ENCODE measurements at regions not wholly inside any gene's neighbourhood (a gene's known extent, or its start where the extent isn't known, plus 50 kb on each side); places are given as distances from the start of the nearest gene placed in this dataset.

GRCh38 chr4:181949704-181950312 is 293.4 kb upstream of the TENM3 start:
- H3K27ac Mint-ChIP-seq: no peak overlapping the region
- DNase-seq (no peak), ATAC-seq (ENCODE audit: low read depth in 2 of 2) (no peak)
- H3K36me3 ChIP-seq (ENCODE audit: control insufficient read depth, insufficient read depth, low read length): no peaks in the 10 kb centered on the region
- no peaks in the 10 kb centered on the region for H3K4me1 Mint-ChIP-seq
- no peaks in the 10 kb centered on the region for H3K27me3 Mint-ChIP-seq
- no peaks in the 10 kb centered on the region for H3K36me3 Mint-ChIP-seq
- H3K9me3 ChIP-seq (ENCODE audit: control insufficient read depth in 2 of 2, low read length in 2 of 2): peaks cover 0 to 3% of the 10 kb centered on the region in 2 experiments
- H3K27me3 ChIP-seq (ENCODE audit: control insufficient read depth, insufficient read depth, low read length): no peaks in the 10 kb centered on the region
- H3K4me3 ChIP-seq (ENCODE audit: low read depth, low read length): no peak overlapping the region
- H3K27ac ChIP-seq (ENCODE audit: insufficient read depth, low read length, poor library complexity, severe bottlenecking): no peak overlapping the region
- H3K4me3 Mint-ChIP-seq: no peak overlapping the region
- H3K4me1 ChIP-seq (ENCODE audit: control insufficient read depth, insufficient read depth, low read length, poor library complexity, severe bottlenecking): no peaks in the 10 kb centered on the region
- H3K9me3 Mint-ChIP-seq: peaks cover 0 to 10% (median 4%) of the 10 kb centered on the region in 7 donors

GRCh38 chr4:181950372-181951127 is 292.7 kb upstream of the TENM3 start:
- Mint-ChIP-seq H3K4me3 (no peak overlapping the region), H3K27me3 (no peaks in the 10 kb centered on the region)
- ATAC-seq (ENCODE audit: low read depth in 2 of 2): no peak

GRCh38 chr4:181951265-181951664 is 291.9 kb upstream of the TENM3 start:
- no peaks in the 10 kb centered on the region for H3K36me3 Mint-ChIP-seq
- H3K4me1 Mint-ChIP-seq: no peaks in the 10 kb centered on the region
- H3K27ac Mint-ChIP-seq: no peak overlapping the region
- Histone ChIP-seq H3K4me1 (ENCODE audit: control insufficient read depth, insufficient read depth, low read length, poor library complexity, severe bottlenecking) (no peaks in the 10 kb centered on the region), H3K4me3 (ENCODE audit: low read depth, low read length) (no peak overlapping the region), H3K27ac (ENCODE audit: insufficient read depth, low read length, poor library complexity, severe bottlenecking) (no peak overlapping the region), H3K9me3 (ENCODE audit: control insufficient read depth in 2 of 2, low read length in 2 of 2) (peaks cover 0 to 3% of the 10 kb centered on the region in 2 experiments), H3K27me3 (ENCODE audit: control insufficient read depth, insufficient read depth, low read length) (no peaks in the 10 kb centered on the region), H3K36me3 (ENCODE audit: control insufficient read depth, insufficient read depth, low read length) (no peaks in the 10 kb centered on the region)
- no peak overlapping the region for H3K4me3 Mint-ChIP-seq
- DNase-seq (no peak), ATAC-seq (ENCODE audit: low read depth in 2 of 2) (no peak)
- no peaks in the 10 kb centered on the region for H3K27me3 Mint-ChIP-seq
- H3K9me3 Mint-ChIP-seq: peaks cover 0 to 5% (median 4%) of the 10 kb centered on the region in 7 donors

More at GRCh38 chr4:181950372-181951127, 292.7 kb upstream of the TENM3 start:
- no peaks in the 10 kb centered on the region for H3K4me1 Mint-ChIP-seq
- Histone ChIP-seq H3K36me3 (ENCODE audit: control insufficient read depth, insufficient read depth, low read length) (no peaks in the 10 kb centered on the region), H3K27ac (ENCODE audit: insufficient read depth, low read length, poor library complexity, severe bottlenecking) (no peak overlapping the region), H3K27me3 (ENCODE audit: control insufficient read depth, insufficient read depth, low read length) (no peaks in the 10 kb centered on the region), H3K4me3 (ENCODE audit: low read depth, low read length) (no peak overlapping the region), H3K4me1 (ENCODE audit: control insufficient read depth, insufficient read depth, low read length, poor library complexity, severe bottlenecking) (no peaks in the 10 kb centered on the region), H3K9me3 (ENCODE audit: control insufficient read depth in 2 of 2, low read length in 2 of 2) (peaks cover 0 to 3% of the 10 kb centered on the region in 2 experiments)
- no peaks in the 10 kb centered on the region for H3K36me3 Mint-ChIP-seq
- H3K27ac Mint-ChIP-seq: no peak overlapping the region
- H3K9me3 Mint-ChIP-seq: peaks cover 0 to 8% (median 3%) of the 10 kb centered on the region in 7 donors
- DNase-seq: no peak

GRCh38 chr4:181952478-181952877 is 290.7 kb upstream of the TENM3 start:
- DNase-seq (no peak), ATAC-seq (ENCODE audit: low read depth in 2 of 2) (no peak)
- no peaks in the 10 kb centered on the region for H3K4me1 Mint-ChIP-seq

GRCh38 chr4:181956512-181956911 is 286.7 kb upstream of the TENM3 start:
- H3K9me3 ChIP-seq (ENCODE audit: control insufficient read depth in 2 of 2, low read length in 2 of 2): no peaks in the 10 kb centered on the region
- Mint-ChIP-seq H3K4me1 (no peaks in the 10 kb centered on the region), H3K9me3 (peaks cover 0 to 6% (median 4%) of the 10 kb centered on the region in 7 donors), H3K4me3 (no peak overlapping the region), H3K27me3 (no peaks in the 10 kb centered on the region), H3K36me3 (no peaks in the 10 kb centered on the region), H3K27ac (no peak overlapping the region)
- H3K27me3 ChIP-seq (ENCODE audit: control insufficient read depth, insufficient read depth, low read length): no peaks in the 10 kb centered on the region
- H3K4me1 ChIP-seq (ENCODE audit: control insufficient read depth, insufficient read depth, low read length, poor library complexity, severe bottlenecking): no peaks in the 10 kb centered on the region
- ATAC-seq (ENCODE audit: low read depth in 2 of 2) (no peak), DNase-seq (no peak)
- H3K27ac ChIP-seq (ENCODE audit: insufficient read depth, low read length, poor library complexity, severe bottlenecking): no peak overlapping the region
- no peaks in the 10 kb centered on the region for H3K36me3 ChIP-seq (ENCODE audit: control insufficient read depth, insufficient read depth, low read length)
- H3K4me3 ChIP-seq (ENCODE audit: low read depth, low read length): no peak overlapping the region

More at GRCh38 chr4:181952478-181952877, 290.7 kb upstream of the TENM3 start:
- H3K4me3 ChIP-seq (ENCODE audit: low read depth, low read length): no peak overlapping the region
- H3K27ac ChIP-seq (ENCODE audit: insufficient read depth, low read length, poor library complexity, severe bottlenecking): no peak overlapping the region
- H3K27me3 ChIP-seq (ENCODE audit: control insufficient read depth, insufficient read depth, low read length): no peaks in the 10 kb centered on the region
- no peaks in the 10 kb centered on the region for H3K36me3 ChIP-seq (ENCODE audit: control insufficient read depth, insufficient read depth, low read length)
- no peaks in the 10 kb centered on the region for H3K4me1 ChIP-seq (ENCODE audit: control insufficient read depth, insufficient read depth, low read length, poor library complexity, severe bottlenecking)
- no peaks in the 10 kb centered on the region for H3K36me3 Mint-ChIP-seq
- H3K9me3 ChIP-seq (ENCODE audit: control insufficient read depth in 2 of 2, low read length in 2 of 2): peaks cover 0 to 3% of the 10 kb centered on the region in 2 experiments
- H3K27ac Mint-ChIP-seq: no peak overlapping the region
- no peak overlapping the region for H3K4me3 Mint-ChIP-seq
- H3K9me3 Mint-ChIP-seq: peaks cover 0 to 7% (median 4%) of the 10 kb centered on the region in 7 donors
- no peaks in the 10 kb centered on the region for H3K27me3 Mint-ChIP-seq

- no peak overlapping the region for H3K27ac Mint-ChIP-seq
- Histone ChIP-seq H3K4me3 (ENCODE audit: low read depth, low read length) (no peak overlapping the region), H3K27ac (ENCODE audit: insufficient read depth, low read length, poor library complexity, severe bottlenecking) (no peak overlapping the region), H3K4me1 (ENCODE audit: control insufficient read depth, insufficient read depth, low read length, poor library complexity, severe bottlenecking) (no peaks in the 10 kb centered on the region), H3K27me3 (ENCODE audit: control insufficient read depth, insufficient read depth, low read length) (no peaks in the 10 kb centered on the region), H3K9me3 (ENCODE audit: control insufficient read depth in 2 of 2, low read length in 2 of 2) (no peaks in the 10 kb centered on the region), H3K36me3 (ENCODE audit: control insufficient read depth, insufficient read depth, low read length) (no peaks in the 10 kb centered on the region)
- H3K4me1 Mint-ChIP-seq: no peaks in the 10 kb centered on the region
- H3K9me3 Mint-ChIP-seq: peaks cover 0 to 8% (median 4%) of the 10 kb centered on the region in 7 donors
- no peak overlapping the region for H3K4me3 Mint-ChIP-seq
- H3K36me3 Mint-ChIP-seq: no peaks in the 10 kb centered on the region
- DNase-seq: no peak
- H3K27me3 Mint-ChIP-seq: no peaks in the 10 kb centered on the region
- ATAC-seq (ENCODE audit: low read depth in 2 of 2): no peak
These were observed 286.1 kb upstream of the TENM3 start for GRCh38 chr4:181957088-181957487.

- H3K9me3 Mint-ChIP-seq: peaks cover 0 to 8% (median 4%) of the 10 kb centered on the region in 7 donors
- no peaks in the 10 kb centered on the region for H3K4me1 Mint-ChIP-seq
- no peaks in the 10 kb centered on the region for H3K4me1 ChIP-seq (ENCODE audit: control insufficient read depth, insufficient read depth, low read length, poor library complexity, severe bottlenecking)
- H3K27me3 ChIP-seq (ENCODE audit: control insufficient read depth, insufficient read depth, low read length): no peaks in the 10 kb centered on the region
- no peak overlapping the region for H3K4me3 ChIP-seq (ENCODE audit: low read depth, low read length)
- ATAC-seq (ENCODE audit: low read depth in 2 of 2): no peak
- H3K36me3 Mint-ChIP-seq: no peaks in the 10 kb centered on the region
- no peak overlapping the region for H3K27ac Mint-ChIP-seq
- no peaks in the 10 kb centered on the region for H3K27me3 Mint-ChIP-seq
- no peak overlapping the region for H3K27ac ChIP-seq (ENCODE audit: insufficient read depth, low read length, poor library complexity, severe bottlenecking)
- H3K36me3 ChIP-seq (ENCODE audit: control insufficient read depth, insufficient read depth, low read length): no peaks in the 10 kb centered on the region
- H3K4me3 Mint-ChIP-seq: no peak overlapping the region
- DNase-seq: no peak
- no peaks in the 10 kb centered on the region for H3K9me3 ChIP-seq (ENCODE audit: control insufficient read depth in 2 of 2, low read length in 2 of 2)
These were observed 284.8 kb upstream of the TENM3 start for GRCh38 chr4:181958446-181958845.

- Mint-ChIP-seq H3K4me3 (no peak overlapping the region), H3K4me1 (no peaks in the 10 kb centered on the region), H3K27me3 (no peaks in the 10 kb centered on the region), H3K36me3 (no peaks in the 10 kb centered on the region), H3K9me3 (peaks cover 0 to 8% (median 2%) of the 10 kb centered on the region in 7 donors), H3K27ac (no peak overlapping the region)
- H3K36me3 ChIP-seq (ENCODE audit: control insufficient read depth, insufficient read depth, low read length): no peaks in the 10 kb centered on the region
- DNase-seq: no peak
- H3K9me3 ChIP-seq (ENCODE audit: control insufficient read depth in 2 of 2, low read length in 2 of 2): no peaks in the 10 kb centered on the region
- H3K4me3 ChIP-seq (ENCODE audit: low read depth, low read length): no peak overlapping the region
- no peaks in the 10 kb centered on the region for H3K27me3 ChIP-seq (ENCODE audit: control insufficient read depth, insufficient read depth, low read length)
- H3K4me1 ChIP-seq (ENCODE audit: control insufficient read depth, insufficient read depth, low read length, poor library complexity, severe bottlenecking): no peaks in the 10 kb centered on the region
- ATAC-seq (ENCODE audit: low read depth in 2 of 2): no peak
- H3K27ac ChIP-seq (ENCODE audit: insufficient read depth, low read length, poor library complexity, severe bottlenecking): no peak overlapping the region
These were observed 284.1 kb upstream of the TENM3 start for GRCh38 chr4:181959121-181959520.
